Cardiac fibroblast (primary cell): ENCODE measurements at regions not wholly inside any gene's neighbourhood (a gene's known extent, or its start where the extent isn't known, plus 50 kb on each side); places are given as distances from the start of the nearest gene placed in this dataset.
"Not testable (repeated sequence)": the region's sequence is repeated elsewhere in the genome, so short reads cannot be mapped to it uniquely, and the experiment has no call there.

ENCODE experiments used
- DNase-seq, 2 donors: peaks; one replicate each; pipeline versions ENCODE4 v3.0.0 to v3.0.0-alpha.2; 2010; ENCODE audit warnings: low read depth in 2 of 2
- H3K4me3 ChIP-seq, 2 donors: replicated peaks in 1 of 2; 1 replicate in 1 of 2; 2 replicates in 1 of 2; pipeline ENCODE4 v1.5.1; 2011; ENCODE audit warnings: low read depth in 2 of 2, low read length in 2 of 2, mild to moderate bottlenecking in 2 of 2, moderate library complexity in 1 of 2
- TF ChIP-seq, protein P1 (sequence below): IDR thresholded peaks from one replicate; pipeline ENCODE4 v1.5.1; 2011; ENCODE audit warnings: low read depth, mild to moderate bottlenecking, low read length, inconsistent platforms

DNA sequence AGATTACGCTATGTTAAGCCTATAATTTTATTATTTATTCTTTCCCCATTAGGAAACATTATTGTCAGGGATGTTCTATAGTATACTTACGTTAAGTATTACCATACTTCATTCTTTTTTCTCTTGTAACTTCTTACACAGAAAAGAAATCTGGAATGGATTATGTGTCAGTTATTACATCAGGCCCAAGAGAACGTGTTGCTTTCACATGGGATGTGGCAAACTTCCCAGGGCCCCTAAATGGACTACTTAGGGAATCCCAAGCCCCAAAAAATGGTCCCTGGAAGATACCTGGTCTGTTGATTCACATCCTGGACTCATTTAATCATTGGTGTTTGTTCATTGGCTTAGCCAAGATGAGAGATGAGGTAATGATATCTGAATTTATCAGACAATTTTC lies 249.8 kb downstream of the NRIP1 start:
- H3K4me3 ChIP-seq, result no peak overlapping the region
- TF ChIP-seq, protein P1, sequence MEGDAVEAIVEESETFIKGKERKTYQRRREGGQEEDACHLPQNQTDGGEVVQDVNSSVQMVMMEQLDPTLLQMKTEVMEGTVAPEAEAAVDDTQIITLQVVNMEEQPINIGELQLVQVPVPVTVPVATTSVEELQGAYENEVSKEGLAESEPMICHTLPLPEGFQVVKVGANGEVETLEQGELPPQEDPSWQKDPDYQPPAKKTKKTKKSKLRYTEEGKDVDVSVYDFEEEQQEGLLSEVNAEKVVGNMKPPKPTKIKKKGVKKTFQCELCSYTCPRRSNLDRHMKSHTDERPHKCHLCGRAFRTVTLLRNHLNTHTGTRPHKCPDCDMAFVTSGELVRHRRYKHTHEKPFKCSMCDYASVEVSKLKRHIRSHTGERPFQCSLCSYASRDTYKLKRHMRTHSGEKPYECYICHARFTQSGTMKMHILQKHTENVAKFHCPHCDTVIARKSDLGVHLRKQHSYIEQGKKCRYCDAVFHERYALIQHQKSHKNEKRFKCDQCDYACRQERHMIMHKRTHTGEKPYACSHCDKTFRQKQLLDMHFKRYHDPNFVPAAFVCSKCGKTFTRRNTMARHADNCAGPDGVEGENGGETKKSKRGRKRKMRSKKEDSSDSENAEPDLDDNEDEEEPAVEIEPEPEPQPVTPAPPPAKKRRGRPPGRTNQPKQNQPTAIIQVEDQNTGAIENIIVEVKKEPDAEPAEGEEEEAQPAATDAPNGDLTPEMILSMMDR, result no peak
- DNase-seq, result no peak

DNA sequence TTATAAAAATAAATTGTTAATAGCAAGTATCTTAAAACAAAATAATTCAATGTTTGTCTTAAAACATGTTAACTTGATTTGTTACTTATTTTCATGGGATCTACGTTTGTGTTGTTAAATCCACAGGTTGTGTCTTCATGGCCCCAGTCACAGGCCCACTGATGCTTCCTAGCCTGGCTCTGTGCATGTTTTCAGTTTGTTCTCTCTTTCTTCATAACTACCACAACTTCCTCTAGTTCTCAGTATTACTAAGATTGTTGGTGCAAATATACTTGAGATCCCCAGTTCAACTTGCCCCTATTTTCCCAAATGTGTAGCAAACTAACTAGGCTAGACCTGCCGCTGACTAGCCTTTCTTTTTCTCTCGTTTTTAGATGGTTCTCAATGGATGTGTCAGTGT lies 250.5 kb downstream of the NRIP1 start:
- DNase-seq, result no peak
- H3K4me3 ChIP-seq, result no peak overlapping the region
- TF ChIP-seq, protein P1, result no peak

DNA sequence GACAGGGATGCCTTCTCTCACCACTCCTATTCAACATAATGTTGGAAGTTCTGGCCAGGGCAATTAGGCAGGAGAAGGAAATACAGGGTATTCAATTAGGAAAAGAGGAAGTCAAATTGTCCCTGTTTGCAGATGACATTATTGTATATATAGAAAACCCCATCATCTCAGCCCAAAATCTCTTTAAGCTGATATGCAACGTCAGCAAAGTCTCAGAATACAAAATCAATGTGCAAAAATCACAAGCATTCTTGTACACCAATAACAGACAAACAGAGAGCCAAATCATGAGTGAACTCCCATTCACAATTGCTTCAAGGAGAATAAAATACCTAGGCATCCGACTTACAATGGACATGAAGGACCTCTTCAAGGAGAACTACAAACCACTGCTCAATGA lies 258.1 kb upstream of the SAMSN1 start:
- not testable (repeated sequence) for H3K4me3 ChIP-seq, DNase-seq

DNA sequence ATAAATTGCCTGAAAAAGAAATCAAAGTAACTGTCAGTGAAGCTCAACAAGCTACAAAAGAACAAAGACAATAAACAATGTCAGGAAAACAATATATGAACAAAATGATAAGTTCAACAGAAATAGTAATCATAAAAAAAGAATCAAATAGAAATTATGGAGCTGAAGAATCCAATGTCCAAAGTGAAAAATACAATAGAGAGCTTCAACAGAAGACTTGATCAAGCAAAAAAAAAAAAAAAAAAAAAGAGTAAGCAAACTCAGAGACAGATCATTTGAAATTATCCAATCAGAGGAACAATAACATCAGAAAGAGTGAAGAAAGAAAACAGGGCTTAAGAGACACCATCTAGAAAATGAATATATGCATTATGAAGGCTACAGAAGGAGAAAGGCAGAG lies 251.4 kb upstream of the SAMSN1 start:
- no peak overlapping the region for H3K4me3 ChIP-seq
- TF ChIP-seq, protein P1, result no peak
- DNase-seq, result no peak

DNA sequence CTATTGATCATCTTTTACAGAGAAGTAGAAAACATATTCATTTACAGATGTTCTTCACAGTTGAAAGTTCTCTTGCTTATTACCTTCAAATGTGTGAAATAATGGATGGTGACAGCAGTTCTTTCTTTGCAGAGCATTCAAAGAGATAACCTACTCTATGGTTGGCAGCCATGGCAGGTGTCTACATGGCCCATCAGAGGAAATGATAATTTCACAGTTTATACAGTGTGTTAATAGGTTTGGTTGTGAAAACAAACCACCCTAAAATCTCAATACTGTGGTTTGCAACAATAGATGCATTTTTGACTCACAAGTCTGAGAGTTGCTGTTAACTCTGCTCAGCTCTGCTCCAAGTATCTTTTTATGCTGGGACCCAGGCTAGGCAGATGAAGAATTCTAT lies 241.2 kb upstream of the SAMSN1 start:
- no peak overlapping the region for H3K4me3 ChIP-seq
- DNase-seq, result no peak
- TF ChIP-seq, protein P1, result no peak

DNA sequence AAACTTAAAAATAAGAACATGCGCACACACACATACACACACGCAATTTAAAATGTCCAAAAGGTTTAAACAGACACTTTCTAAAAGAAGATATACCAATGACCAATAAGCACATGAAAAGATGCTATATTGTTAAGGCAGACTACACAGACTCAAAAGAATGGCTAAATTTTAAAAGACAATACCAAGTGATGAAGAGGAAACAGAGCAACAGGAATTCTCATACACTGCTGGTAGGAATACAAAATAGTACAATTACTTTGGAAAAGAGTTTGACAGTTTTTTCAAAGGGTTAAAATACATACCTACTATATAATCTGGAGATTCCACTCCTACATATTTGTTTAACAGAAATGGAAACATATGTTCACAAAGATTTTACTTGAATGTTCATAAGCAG lies 239.6 kb upstream of the SAMSN1 start:
- TF ChIP-seq, protein P1, result no peak
- no peak for DNase-seq
- H3K4me3 ChIP-seq, result no peak overlapping the region

DNA sequence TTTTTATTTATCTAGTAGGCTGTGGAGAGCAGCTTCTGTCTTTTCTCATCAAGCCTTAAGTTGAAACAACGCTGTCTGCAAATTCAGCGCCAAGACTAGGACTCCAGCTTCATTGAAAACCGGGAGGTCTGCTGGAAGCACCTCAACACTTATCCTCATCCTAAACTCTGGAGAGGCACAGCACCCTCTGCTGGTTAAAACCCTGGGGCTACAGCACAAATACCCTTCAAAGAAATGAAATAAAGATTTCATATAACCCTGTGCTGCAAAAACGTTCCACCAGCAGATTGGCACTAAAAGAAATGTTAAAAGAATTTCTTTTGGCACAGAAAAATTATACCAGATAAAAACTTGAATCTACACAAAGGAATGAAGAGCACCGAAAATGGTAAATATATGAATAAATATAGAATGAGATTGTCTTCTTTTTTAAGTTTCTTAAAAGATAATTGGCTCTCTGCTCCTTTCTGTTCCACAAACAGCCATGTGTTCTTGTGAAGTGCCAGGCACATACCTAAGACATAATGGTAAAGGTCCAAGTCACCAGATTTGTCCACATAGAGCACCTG lies 227.7 kb upstream of the SAMSN1 start:
- no peak overlapping the region for H3K4me3 ChIP-seq
- TF ChIP-seq, protein P1, result peak; percentile 75
- DNase-seq, result peak; percentile 20 to 76
